Dendritic cell treated with granulocyte-macrophage colony-stimulating factor and Interleukin-4, amounts not matched to agents 40 ng/mL and 50 ng/mL, for 4 days (primary cell): ENCODE measurements at regions not wholly inside any gene's neighbourhood (a gene's known extent, or its start where the extent isn't known, plus 50 kb on each side); places are given as distances from the start of the nearest gene placed in this dataset.

Experiments used
- H3K27ac Mint-ChIP-seq: one replicate; pipeline ENCODE4 v1.8.0; 2022; ENCODE audit warnings: mild to moderate bottlenecking, mixed read lengths
- H3K27me3 Mint-ChIP-seq: one replicate; pipeline ENCODE4 v1.8.0; 2022; ENCODE audit warnings: mild to moderate bottlenecking, mixed read lengths
- H3K36me3 Mint-ChIP-seq: one replicate; pipeline ENCODE4 v1.8.0; 2022; ENCODE audit warnings: low read depth, mixed read lengths
- H3K4me1 Mint-ChIP-seq: one replicate; pipeline ENCODE4 v1.8.0; 2022; ENCODE audit warnings: low read depth, mixed read lengths
- H3K4me3 Mint-ChIP-seq: one replicate; pipeline ENCODE4 v1.8.0; 2022; ENCODE audit warnings: mild to moderate bottlenecking, moderate library complexity, mixed read lengths
- H3K9me3 Mint-ChIP-seq: one replicate; pipeline ENCODE4 v1.8.0; 2022; ENCODE audit warnings: mixed read lengths
- intact Hi-C: fragments of 100-400 bp; cut with micrococcal nuclease; formaldehyde crosslinking; loops from one replicate; pipeline ENCODE4 v1.15.0; 2022

DNA sequence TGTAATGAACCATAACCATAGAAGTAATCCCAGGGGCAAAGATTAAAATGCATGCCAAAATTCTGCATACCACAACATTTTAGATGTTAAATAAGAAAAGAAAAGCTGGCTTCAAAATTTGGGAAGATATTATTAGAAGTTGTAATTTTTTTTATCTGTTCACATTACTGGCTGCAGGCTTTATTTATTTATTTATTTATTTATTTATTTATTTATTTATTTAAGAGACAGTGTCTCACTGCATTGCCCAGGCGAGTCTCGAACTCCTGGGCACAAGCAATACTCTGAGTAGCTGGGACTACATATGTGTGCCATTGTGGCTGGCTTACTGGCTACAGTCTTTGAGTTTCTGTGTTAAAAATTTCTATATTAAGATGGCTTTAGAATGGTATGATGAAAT lies 66.5 kb upstream of the PNPT1 start:
- H3K27ac Mint-ChIP-seq, result no peak overlapping the region
- no peak overlapping the region for H3K4me3 Mint-ChIP-seq

DNA sequence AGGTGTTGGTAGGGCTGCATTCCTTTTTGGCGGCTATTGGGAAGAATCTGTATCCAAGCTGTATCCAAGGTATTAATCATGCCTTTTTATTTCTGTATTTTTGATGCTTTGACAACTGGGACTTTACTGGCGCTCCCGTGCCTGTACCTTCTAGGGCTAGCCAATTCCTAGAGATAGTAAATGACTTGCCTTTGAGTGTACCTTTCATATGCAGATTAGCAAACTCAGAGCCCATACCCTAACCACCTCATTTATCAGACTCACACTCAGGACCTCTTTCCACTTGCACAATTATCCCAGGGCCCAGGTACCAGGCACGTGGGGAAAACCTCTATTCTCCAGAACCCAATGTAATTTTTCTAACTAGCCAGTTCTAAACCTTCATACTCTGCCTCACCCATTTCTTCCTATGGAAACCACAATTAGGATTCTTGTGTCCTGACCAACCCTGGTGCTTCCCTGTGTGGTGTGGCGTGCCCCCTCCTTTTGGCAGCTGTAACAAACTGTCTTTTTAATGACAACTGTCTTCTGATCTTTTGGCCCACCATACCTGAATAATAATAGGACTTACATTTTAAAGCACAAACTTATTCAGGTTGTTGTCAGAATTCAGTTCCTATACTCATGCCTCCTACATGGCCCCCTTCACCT lies 65.8 kb upstream of the PNPT1 start:
- no peak overlapping the region for H3K4me3 Mint-ChIP-seq
- intact Hi-C loops, result no loop called here
- no peaks in the 10 kb centered on the region for H3K9me3 Mint-ChIP-seq
- H3K27me3 Mint-ChIP-seq, result peaks cover 4% of the 10 kb centered on the region
- no peak overlapping the region for H3K27ac Mint-ChIP-seq
- no peaks in the 10 kb centered on the region for H3K4me1 Mint-ChIP-seq
- no peaks in the 10 kb centered on the region for H3K36me3 Mint-ChIP-seq

More for the DNA sequence above, 66.5 kb upstream of the PNPT1 start:
- H3K4me1 Mint-ChIP-seq, result no peaks in the 10 kb centered on the region
- peaks cover 4% of the 10 kb centered on the region for H3K27me3 Mint-ChIP-seq
- no peaks in the 10 kb centered on the region for H3K36me3 Mint-ChIP-seq
- intact Hi-C loops, result no loop called here
- no peaks in the 10 kb centered on the region for H3K9me3 Mint-ChIP-seq

DNA sequence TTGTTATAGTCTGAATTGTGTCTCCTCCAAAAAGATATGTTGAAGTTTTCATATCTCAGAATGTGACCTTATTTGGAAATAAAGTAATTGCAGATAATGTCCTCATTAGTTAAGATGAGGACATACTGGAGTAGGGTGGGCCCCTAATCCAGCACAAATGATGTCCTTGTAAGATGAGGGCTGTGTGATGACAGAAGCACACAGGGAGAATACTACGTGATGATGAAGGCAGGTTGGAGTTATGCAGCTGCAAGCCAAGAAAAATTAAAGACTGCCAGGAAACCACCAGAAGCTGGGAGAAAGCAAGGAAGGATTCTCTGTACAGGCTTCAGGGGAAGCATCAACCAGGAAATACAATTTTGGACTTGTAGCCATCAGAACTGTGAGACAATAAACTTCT lies 58.3 kb upstream of the PNPT1 start:
- intact Hi-C loops, result no loop called here
- no peaks in the 10 kb centered on the region for H3K4me1 Mint-ChIP-seq
- H3K9me3 Mint-ChIP-seq, result no peaks in the 10 kb centered on the region
- no peak overlapping the region for H3K4me3 Mint-ChIP-seq
- peaks cover 6% of the 10 kb centered on the region for H3K27me3 Mint-ChIP-seq
- no peak overlapping the region for H3K27ac Mint-ChIP-seq
- H3K36me3 Mint-ChIP-seq, result no peaks in the 10 kb centered on the region

DNA sequence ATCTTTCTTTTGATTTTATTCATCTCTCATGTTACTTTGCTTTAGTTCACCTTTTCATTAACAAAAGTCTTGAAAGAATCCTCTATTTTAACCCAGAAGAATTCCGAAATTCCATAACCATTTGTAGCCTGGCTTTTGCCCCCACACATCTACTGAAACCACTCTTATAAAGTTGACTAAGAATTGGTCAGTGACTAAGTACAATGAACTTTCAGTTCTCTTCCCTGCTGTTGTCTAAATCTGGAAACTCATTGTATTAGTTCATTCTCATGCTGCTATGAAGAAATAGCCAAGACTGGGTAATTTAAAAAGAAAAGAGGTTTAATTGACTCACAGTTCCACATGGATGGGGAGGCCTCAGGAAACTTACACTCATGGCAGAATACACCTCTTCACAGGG lies 49.9 kb upstream of the PNPT1 start:
- no peaks in the 10 kb centered on the region for H3K27me3 Mint-ChIP-seq
- H3K36me3 Mint-ChIP-seq, result no peaks in the 10 kb centered on the region
- H3K9me3 Mint-ChIP-seq, result no peaks in the 10 kb centered on the region
- H3K4me1 Mint-ChIP-seq, result peaks cover 7% of the 10 kb centered on the region
- H3K4me3 Mint-ChIP-seq, result no peak overlapping the region
- no peak overlapping the region for H3K27ac Mint-ChIP-seq
- intact Hi-C loops, result no loop called here
